Left ventricle myocardium inferior (tissue), 1 donor: ENCODE measurements at regions not wholly inside any gene's neighbourhood (a gene's known extent, or its start where the extent isn't known, plus 50 kb on each side); places are given as distances from the start of the nearest gene placed in this dataset.
"Not testable (repeated sequence)": the region's sequence is repeated elsewhere in the genome, so short reads cannot be mapped to it uniquely, and the experiment has no call there.

Experiments
- DNase-seq: peaks from one replicate; pipeline ENCODE4 v3.0.0-alpha.2; 2020
- H3K27ac ChIP-seq: fragments of 200-600 bp; replicated peaks from 2 replicates; pipeline ENCODE4 v1.8.0; 2021
- H3K27me3 ChIP-seq: fragments of 200-600 bp; 2 replicates; pipeline ENCODE4 v1.8.0; 2021; ENCODE audit warnings: low read depth
- H3K36me3 ChIP-seq: fragments of 200-600 bp; 2 replicates; pipeline ENCODE4 v1.8.0; 2021
- H3K4me1 ChIP-seq: fragments of 200-600 bp; 2 replicates; pipeline ENCODE4 v1.8.0; 2021
- H3K4me3 ChIP-seq: fragments of 200-600 bp; 2 replicates; pipeline ENCODE4 v1.8.0; 2021; ENCODE audit warnings: mild to moderate bottlenecking, moderate library complexity
- H3K9me3 ChIP-seq: fragments of 200-600 bp; replicated peaks from 2 replicates; pipeline ENCODE4 v1.8.0; 2021
- intact Hi-C: fragments of 100-400 bp; cut with micrococcal nuclease; formaldehyde crosslinking; loops from one replicate; pipeline ENCODE4 v1.11.0; 2022
- TF ChIP-seq, protein P1 (sequence below): fragments of 200-600 bp; IDR thresholded peaks from 2 replicates; pipeline ENCODE4 v1.8.0; 2021; ENCODE audit warnings: antibody characterized with exemption, mild to moderate bottlenecking, borderline replicate concordance
- donor health status: DM: no; HTN: yes; CAD: no; lungs with severe emphysema.

DNA sequence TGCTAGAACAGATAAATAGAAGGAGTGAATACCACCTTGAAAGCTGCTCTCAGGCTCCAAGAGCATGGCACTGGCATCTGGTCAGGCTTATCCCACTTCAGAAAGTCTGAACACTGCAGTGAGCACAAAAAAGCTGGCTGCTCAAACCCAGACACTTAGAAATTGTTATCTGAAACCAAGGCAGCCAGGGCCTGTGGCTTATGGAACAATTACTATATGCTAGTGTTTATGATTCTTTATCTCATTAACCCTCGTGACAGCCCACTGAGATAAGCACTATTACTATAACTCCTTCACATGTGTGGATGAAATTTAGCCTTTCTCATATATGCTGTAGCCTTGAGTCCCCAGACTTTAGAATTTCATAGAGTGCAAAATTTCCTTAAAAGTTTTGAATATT, 400.2 kb downstream of the RAB38 start:
- Histone ChIP-seq H3K4me1 (no peaks in the 10 kb centered on the region), H3K27me3 (no peaks in the 10 kb centered on the region), H3K4me3 (no peak overlapping the region), H3K27ac (no peak overlapping the region), H3K9me3 (peaks cover 6% of the 10 kb centered on the region), H3K36me3 (no peaks in the 10 kb centered on the region)
- intact Hi-C loops, result no loop called here
- TF ChIP-seq, protein P1, sequence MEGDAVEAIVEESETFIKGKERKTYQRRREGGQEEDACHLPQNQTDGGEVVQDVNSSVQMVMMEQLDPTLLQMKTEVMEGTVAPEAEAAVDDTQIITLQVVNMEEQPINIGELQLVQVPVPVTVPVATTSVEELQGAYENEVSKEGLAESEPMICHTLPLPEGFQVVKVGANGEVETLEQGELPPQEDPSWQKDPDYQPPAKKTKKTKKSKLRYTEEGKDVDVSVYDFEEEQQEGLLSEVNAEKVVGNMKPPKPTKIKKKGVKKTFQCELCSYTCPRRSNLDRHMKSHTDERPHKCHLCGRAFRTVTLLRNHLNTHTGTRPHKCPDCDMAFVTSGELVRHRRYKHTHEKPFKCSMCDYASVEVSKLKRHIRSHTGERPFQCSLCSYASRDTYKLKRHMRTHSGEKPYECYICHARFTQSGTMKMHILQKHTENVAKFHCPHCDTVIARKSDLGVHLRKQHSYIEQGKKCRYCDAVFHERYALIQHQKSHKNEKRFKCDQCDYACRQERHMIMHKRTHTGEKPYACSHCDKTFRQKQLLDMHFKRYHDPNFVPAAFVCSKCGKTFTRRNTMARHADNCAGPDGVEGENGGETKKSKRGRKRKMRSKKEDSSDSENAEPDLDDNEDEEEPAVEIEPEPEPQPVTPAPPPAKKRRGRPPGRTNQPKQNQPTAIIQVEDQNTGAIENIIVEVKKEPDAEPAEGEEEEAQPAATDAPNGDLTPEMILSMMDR, result no peak
- no peak for DNase-seq

DNA sequence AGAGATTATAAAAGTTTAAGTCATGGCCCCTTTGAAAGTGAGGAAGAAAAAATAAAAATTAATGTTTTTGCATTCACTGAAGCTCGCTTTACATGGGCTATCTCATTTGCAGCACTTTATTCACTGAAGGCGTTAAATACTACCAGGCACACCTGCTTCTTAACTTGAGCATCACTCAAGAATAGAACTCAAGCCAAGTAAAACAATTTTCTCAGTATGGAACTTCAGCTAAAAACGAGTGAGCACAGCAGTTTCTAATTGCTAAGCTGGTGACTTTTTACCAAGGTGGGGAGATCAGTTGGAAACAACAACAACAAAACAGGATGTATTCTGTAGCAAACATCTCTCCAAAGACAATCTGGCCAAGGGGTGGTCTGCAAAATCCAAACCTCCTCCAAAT, 405.6 kb downstream of the RAB38 start:
- TF ChIP-seq, protein P1, result no peak
- intact Hi-C loops, result no loop called here
- no peaks in the 10 kb centered on the region for H3K36me3 ChIP-seq

DNA sequence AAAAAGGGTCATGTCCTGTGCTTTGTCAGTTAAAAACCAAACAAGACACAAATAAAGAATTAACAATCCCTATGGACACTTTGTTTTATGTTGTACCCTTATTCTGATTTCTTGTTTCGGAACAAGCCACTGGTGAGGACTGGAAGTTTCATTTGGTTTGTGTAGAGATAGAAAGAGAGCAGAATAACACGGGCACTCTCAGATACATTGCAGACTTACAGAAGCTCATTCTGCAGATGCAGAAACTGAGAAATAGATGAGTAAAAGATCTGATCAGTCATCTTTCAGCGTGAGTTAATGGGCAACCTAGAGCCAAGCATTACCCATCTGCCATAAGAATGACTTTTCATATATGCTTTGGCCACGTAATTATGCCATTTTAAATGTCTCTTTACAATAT, 407.6 kb downstream of the RAB38 start:
- Histone ChIP-seq H3K4me1 (no peaks in the 10 kb centered on the region), H3K27me3 (no peaks in the 10 kb centered on the region), H3K9me3 (no peaks in the 10 kb centered on the region), H3K4me3 (no peak overlapping the region), H3K27ac (no peak overlapping the region), H3K36me3 (no peaks in the 10 kb centered on the region)
- TF ChIP-seq, protein P1, result no peak
- intact Hi-C loops, result no loop called here
- no peak for DNase-seq

More for the DNA sequence above, 405.6 kb downstream of the RAB38 start:
- Histone ChIP-seq H3K27ac (no peak overlapping the region), H3K27me3 (no peaks in the 10 kb centered on the region), H3K9me3 (no peaks in the 10 kb centered on the region), H3K4me1 (no peaks in the 10 kb centered on the region), H3K4me3 (no peak overlapping the region)
- no peak for DNase-seq

DNA sequence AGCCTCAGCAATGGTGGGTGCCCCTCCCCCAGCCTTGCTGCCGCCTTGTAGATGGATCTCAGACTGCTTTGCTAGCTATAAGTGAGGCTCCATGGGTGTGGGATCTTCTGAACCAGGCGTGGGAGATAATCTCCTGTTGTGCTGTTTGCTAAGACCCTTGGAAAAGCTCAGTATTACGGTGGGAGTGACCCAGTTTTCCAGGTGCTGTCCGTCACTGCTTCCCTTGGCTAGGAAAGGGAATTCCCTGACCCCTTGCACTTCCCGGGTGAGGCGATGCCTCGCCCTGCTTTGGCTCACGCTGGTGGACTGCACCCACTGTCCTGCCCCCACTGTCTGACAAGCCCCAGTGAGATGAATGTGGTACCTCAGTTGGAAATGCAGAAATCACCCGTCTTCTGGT, 411.2 kb downstream of the RAB38 start:
- H3K27ac ChIP-seq, H3K36me3 ChIP-seq, H3K27me3 ChIP-seq, intact Hi-C loops, H3K4me1 ChIP-seq, DNase-seq, H3K4me3 ChIP-seq: not testable (repeated sequence)
- H3K9me3 ChIP-seq, result peaks cover 12% of the 10 kb centered on the region

DNA sequence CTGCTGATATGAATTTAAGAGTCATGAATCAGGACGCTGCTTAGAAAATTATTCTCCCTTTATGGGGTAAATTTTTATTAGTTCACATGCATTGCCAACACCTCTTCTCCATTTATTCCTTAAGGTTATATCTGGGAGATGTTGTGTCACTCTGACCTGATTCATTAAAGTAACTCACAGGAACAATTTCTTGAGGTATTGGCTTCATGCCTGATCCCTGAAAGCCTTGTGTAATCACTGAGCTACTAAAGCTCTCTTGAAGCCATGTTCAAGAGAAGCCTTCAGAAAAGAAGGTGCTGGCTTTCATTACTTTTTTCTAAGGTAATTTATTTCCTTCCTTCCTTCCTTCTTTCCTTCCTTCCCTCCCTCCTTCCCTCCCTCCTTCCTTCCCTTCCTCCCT, 420.6 kb downstream of the RAB38 start:
- H3K9me3 ChIP-seq, result peaks cover 19% of the 10 kb centered on the region
- no peak for DNase-seq
- H3K36me3 ChIP-seq, result no peaks in the 10 kb centered on the region
- H3K27ac ChIP-seq, result no peak overlapping the region
- H3K4me1 ChIP-seq, result no peaks in the 10 kb centered on the region
- intact Hi-C loops, result no loop called here
- H3K27me3 ChIP-seq, result no peaks in the 10 kb centered on the region
- TF ChIP-seq, protein P1, result no peak
- H3K4me3 ChIP-seq, result no peak overlapping the region

DNA sequence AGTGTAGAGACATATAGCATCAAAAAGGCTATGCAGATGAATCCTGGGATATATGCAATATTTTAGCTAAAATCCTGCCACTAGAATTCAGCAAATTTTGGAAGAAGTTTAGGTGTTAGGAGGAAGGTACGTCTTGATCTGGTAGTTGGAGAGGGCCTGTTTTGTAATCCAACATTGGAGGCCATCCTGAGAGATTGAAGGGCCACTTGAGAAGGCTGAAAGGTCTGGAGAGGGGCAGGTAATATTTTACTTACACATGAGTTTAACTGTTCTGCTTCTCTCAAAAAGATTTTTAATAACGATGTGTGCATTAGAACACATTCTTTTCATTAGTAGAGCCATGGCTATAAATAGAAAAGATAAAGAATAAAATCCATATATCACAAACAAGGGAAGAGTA, 422.1 kb downstream of the RAB38 start:
- no peak overlapping the region for H3K27ac ChIP-seq
- DNase-seq, result no peak
- no peaks in the 10 kb centered on the region for H3K36me3 ChIP-seq
- H3K4me1 ChIP-seq, result no peaks in the 10 kb centered on the region
- TF ChIP-seq, protein P1, result no peak
- no peak overlapping the region for H3K4me3 ChIP-seq
- intact Hi-C loops, result no loop called here
- no peaks in the 10 kb centered on the region for H3K27me3 ChIP-seq
- H3K9me3 ChIP-seq, result peaks cover 4% of the 10 kb centered on the region
